GM21576 (cell line): ENCODE measurements at regions not wholly inside any gene's neighbourhood (a gene's known extent, or its start where the extent isn't known, plus 50 kb on each side); places are given as distances from the start of the nearest gene placed in this dataset.

Experiments
- ATAC-seq: cut with Tn5 transposase; IDR thresholded peaks from one replicate; pipeline ENCODE4 v1.9.1; 2021; ENCODE audit warnings: mild to moderate bottlenecking, moderate library complexity; ENCODE audit not compliant: unreplicated experiment

DNA sequence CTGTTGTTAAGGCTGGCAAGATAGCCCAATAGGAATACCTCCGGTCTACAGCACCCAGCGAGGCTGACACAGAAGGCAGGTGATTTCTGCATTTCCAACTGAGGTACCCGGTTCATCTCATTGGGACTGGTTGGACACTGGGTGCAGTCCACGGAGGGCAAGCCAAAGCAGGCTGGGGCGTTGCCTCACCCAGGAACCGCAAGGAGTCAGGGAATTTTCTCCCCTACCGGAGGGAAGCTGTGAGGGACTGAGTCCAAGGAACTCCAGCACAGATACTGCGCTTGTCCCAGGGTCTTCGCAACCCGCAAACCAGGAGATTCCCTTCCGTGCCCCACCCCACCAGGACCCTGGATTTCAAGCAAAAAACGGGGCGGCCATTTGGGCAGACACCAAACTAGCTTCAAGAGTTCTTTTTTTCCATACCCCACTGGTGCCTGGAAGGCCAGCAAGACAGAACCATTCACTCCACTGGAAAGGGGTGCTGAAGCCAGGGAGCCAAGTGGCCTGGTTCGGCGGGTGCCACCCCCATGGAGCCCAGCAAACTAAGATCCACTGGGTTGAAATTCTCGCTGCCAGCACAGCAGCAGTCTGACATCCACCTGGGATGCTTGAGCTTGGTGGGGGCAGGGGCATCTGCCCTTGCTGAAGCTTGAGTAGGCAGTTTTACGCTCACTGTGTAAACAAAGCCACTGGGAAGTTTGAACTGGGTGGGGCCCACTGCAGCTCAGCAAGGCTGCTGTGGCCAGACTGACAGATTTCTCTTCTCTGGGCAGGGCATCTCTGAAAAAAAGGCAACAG is 647.2 kb downstream of the BNC2 start:
- ATAC-seq, result no peak

DNA sequence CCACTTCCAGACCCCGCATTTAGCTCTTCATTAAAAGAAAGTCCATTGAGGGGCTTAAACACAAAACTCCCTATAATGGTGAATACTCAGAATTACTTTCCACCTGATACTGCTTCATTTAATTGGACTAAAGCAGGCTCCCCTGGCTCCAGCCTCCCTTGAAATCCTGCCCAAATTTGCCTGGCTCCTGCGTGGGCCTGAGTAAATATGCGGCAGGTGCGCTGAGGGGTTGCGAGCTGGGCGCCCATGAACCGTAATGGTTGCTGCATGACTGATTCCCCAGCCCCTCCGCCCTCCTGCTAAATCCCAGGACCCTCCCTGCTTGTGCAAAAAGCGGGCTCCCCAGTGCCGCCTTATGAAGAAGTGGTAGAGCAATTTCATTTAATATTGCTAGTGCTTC is 639.7 kb downstream of the BNC2 start:
- no peak for ATAC-seq

DNA sequence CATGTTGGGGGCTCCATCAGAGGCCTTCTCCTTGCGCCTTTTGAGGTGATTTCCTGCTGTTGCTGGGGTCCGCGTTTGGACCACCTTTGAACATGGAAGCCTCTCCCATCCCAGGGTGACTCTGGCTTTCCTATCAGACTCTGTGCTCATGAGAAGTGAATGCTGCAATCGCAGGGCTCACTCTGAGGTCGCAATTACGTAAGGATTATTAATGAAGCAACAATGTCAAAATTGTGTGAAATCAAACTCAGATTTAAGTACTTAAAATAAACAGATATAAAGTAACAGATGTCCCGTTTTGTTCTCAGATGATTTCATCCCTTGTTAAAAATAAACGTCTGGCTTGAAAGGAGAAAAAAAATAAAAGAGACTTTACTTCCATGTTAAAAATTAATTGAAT is 634.2 kb downstream of the BNC2 start:
- no peak for ATAC-seq

DNA sequence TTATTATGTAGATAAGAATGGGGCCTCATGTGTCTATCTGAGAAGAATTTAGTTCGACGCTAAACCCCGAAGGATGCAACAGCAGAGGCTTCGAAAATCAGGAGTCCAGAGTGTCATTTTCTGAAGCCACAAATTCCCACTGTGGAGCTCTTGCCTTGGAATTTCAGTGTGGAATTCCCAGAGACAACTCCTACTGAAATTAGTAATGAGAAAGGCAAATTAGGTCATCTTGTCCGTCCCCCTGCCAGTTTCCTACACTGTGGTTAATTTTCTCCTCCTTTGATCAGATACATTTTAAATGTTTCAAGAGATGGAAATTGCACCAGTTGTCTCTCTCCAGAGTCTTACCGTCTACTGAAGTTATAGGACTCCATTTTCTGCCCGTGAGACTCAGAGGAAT is 633.6 kb downstream of the BNC2 start:
- ATAC-seq, result no peak

DNA sequence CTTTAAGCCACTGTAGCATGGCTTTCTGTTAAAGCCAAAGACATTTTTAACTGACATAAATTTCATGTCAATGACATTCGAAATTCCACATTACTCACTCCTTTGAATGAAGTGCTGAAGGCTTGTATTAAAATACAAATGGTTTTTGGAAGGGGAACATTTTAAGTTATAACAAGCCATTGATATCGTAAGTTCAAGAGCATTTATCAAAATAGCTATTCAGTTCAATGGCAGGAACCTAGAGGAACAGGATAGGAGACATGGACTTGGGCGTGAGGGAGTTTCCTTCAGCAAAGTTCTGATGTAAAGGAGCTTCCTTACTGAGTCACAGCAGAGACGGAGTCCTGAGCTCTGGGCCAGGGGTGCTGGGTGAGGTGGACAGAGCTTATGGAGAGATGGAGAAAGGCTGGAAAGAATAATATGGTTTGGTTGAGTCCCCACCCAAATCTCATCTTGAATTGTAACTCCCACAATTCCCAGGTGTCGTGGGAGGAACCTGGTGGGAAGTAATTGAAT is 631.8 kb downstream of the BNC2 start:
- no peak for ATAC-seq

DNA sequence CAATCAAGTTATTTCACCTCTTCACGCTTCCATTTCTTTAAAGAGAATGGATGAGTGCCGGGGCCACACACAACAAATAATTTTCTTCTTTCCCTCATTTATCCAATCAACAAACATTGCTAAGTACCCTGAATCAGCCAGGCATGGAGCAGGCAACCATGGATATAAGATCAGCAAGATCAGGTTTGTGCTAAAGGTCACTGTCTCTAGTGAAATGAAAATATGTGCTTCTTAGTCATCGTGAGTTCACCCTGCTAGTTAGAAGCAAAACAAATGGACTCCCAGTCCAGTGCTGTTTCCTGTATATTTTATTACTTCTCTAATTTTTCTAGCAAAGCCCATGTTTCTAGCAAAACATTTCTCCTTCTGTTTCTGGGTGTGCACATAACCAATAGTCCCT is 629.2 kb downstream of the BNC2 start:
- no peak for ATAC-seq

DNA sequence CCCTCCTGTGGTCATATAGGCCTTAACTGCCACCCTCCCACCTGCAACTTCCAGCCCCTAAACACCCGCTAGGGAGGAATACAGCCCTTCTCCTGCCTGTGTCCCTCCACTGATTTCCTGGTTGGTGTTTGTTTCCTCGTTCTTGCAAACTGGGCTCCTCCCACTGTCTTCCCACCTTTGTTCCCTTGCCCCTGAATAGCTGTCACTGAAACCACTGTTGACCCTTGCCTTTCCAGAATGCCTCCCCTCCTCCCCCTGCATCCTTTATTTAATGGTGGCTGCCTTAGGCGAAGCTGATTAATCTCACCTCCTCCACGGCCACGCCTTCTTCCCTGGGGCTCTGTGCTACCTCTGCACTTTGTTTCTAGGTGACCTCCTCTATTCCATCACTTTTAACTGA is 626.7 kb downstream of the BNC2 start:
- ATAC-seq, result no peak

DNA sequence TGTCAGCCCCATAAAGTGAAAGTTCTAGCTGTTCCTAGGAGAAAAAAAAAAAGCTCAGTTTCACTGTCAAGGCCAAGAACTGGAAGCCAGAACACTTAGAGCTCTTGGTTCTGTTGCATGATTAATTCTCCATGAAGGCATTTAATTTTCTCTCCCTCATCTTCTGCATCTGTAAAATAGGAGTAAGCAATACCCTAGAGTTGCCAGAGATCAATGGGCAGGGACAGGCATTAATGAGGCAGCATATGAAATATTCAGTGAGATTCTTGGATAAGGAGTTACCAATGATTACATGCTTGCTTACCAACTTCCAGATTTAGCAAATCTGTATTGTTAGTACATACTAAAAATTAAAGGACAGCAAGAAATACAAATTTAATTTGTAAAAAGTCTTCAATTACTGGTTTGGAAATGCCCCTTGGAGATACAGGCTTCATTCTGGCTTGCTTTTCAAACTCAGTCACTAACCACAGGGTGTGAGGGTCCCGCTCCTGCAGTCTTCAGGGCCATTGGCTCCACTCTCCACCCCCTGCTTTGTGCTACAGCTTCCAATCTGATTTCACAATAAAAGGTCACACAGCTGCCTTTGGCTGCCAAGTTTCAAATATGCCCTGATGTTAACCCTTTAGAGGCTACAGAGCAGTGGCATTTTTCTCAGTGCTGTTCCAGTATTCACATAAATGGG is 624.6 kb downstream of the BNC2 start:
- no peak for ATAC-seq

DNA sequence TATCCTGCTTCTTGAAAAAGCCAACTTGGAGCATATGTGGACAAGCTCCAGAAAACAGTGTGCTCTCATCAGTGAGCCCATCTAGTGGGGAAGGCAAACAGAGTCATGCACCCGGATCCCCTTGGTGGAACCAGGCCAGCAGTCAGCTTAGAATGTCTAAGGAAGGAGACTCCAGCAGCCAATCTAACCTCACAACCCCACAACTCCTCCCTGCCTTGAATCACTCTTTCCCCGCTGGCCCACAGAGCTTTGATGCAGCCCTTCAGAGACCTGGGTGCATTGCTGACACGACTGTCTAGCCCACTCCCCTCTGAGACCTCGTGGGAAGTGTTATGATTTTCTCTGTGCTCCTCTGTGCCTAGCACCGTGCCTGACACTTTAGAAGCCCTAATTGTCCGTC is 623.7 kb downstream of the BNC2 start:
- no peak for ATAC-seq

DNA sequence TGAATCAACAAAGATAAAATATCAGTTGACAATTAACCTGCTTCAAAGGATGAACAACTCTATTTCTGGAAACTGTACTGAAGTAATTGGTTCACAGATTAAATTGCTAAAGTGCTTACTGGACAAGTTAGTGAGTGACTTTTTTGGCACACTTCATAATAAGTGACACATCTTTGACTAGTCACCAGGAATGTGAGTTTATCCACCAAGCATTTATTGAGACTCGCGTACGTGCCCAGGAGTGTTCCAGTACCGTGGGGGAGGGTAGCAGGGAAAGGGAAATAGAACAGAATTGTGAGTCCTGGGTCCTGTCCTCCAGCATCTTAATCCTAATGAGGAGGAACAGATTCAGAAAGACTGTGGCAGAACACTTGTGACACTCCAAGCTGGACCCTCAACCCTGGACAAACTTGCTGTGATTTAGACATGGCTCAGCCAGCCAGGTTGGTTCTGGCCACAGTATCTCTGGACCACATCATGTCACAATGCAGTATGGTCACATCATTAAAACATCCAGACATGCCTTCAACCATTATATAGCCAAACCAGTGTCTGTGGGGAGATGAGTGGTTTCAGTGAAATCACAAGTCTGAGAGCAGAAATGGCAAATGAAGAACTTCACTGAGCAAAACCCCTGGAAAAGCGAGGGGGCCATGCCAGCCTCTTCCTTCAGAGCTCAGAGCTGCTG is 623.1 kb downstream of the BNC2 start:
- ATAC-seq, result no peak

DNA sequence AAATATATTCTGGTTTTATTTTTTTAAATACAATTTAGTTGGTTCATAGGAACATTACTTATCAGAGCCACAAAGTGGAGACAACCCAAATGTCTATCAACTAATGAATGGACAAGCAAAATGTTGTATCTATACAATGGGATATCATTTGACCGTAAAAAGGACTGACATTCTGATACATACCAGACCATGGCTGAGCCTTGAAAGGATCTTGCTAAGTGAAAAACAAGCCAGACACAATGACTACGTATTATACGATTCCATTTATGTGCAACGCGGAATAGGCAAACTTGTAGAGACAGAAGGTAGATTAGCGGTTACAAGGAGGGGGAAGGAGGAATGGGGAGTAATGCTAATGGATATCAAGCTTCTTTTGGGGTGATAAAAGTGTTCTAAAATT is 621.6 kb downstream of the BNC2 start:
- no peak for ATAC-seq

DNA sequence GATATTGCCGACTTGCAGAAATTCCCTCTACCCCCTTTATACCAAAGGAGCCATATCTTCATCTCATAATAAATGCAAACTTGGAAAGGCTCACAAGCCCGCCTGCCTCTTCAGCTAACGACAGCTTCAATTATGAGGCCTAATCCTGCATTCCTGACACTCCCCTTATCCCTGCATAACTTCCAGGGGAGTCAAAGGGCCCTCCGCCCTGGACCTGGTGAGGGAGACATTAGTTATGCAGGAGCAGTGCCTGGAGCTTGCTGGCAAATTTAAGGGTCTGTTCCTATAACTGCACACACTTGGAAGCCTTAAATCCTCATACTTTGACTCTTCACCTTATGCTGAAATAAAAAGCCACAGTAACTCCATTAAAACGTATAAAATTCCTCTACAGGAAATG is 617.9 kb downstream of the BNC2 start:
- ATAC-seq, result no peak

DNA sequence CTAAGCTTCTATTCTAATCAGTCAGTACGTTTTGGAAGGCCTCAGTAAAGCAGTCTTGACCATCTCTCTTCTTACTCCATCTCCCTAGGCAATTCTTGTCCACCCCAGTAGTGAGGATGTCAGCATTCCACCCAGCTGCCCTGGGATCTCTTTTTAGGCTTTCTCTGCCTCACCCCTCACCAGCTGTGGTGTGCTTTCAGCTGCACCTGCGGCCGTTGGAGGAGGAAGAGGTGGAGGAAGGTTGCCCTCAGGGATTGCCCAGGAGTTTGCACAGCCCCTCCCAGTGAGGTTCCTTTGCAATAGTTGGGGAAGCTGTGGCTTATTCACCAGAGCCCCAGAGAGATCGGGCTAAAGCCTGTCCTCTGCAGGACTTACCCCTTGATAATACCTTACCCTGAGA is 615.8 kb downstream of the BNC2 start:
- ATAC-seq, result no peak

DNA sequence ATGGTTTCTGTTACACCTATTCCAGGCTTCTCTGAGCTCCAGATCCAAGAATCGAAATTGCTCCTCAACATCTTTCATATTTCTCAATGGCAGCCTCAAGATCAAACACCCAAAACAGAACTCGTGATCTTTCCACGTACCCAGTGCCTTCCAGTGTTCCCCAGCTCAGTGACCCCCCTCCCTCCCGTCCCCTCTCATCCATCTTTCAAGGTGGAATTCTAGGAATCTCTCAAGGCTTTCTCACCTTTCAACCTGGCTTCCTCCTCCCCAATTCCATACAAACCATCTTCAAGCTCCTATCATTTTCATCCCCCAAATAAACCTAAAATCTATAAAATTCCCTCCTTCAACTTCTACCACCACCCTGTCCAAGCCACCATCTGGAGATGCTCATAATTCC is 615.3 kb downstream of the BNC2 start:
- no peak for ATAC-seq

DNA sequence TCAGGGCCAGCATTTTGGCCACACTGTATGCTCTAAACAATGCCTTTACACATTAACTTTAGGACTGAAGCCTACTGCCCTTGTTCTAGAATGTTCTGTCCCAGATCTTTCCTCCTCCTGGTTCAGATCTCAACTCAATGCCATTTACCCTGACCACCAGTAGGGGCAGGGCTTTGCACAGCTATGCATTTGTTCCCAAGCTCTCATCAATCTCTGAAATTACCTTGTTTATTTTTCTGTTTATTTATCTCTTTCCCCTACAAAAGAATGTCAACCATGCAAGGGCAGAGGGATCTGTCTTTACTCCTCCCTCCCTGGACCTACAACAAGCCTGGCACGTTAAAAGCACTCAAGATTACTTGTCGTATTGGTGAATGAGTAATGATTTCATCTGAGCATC is 612.9 kb downstream of the BNC2 start:
- ATAC-seq, result no peak

DNA sequence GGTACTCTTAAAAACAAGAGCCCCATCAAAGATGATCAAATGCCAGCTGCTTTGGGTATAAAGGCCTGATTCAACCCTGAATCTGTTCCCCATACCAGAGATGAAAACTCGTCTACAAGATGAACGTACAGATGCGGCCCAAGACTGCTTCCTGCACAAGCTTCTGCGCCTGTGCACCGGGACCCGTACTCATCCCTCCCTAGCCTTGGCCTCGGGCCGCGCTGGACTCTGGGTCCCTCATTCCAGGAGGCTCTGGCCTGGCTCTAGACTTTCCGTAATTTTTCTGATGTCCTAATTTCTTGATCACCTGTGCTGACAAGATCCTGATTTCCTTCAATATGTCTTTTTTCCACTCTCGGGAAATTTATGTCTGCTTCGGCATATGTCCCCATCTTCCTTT is 612.3 kb downstream of the BNC2 start:
- no peak for ATAC-seq

DNA sequence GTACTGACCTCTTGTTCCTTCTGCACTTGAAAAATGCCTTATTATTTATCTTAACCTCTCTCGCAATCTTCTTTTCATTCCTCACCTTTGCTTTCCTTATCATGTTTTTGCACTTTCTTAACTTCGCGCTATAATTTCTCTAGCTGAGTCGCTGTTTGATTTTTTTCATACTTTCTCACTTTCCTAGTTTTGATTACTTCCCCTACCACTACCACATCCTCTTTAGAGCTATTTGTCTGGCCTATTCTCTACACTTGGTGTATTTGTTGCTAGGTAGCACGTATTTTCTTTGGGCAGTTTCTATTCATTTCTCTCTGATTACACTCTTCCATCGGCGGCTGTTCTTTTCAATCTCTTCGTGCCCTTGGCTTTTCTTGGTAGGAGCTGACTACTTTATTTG is 611.8 kb downstream of the BNC2 start:
- no peak for ATAC-seq

DNA sequence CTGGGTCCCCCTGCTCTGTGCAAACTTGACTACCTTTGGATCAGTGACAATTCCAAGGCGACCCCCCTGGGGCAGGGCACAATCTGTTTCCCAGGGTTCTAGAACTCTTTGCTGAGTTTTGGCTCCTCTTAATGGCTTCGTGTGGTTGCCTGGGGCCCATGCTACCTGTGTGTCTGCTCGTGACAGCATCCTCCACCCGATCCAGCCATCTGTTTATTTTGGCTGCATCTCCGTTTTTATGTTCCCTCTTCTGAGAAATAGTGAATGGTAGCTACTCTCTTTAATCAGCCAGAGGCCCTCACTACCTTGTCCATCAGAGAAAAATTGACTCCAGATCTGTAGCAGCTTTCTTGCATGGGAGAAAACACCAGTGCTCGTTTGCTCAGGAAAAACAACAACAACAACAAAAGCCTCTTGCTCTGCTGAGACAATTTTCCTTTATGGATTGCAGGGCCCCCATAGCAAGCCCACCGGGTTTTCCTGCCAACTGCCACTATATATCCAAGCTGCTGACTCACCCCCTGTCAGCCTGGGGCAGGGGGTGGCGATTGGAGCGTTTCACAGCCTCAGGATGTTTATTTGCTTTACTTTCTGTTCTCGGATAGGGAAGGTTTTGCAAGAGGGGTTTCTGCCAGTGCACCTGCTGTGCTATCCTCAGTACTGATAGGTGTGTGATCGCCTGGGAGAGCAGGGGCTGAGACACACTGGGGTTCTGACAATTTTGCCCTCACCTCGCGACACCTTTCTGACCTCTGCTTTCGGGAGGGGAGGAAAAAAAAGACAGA is 607.8 kb downstream of the BNC2 start:
- no peak for ATAC-seq

DNA sequence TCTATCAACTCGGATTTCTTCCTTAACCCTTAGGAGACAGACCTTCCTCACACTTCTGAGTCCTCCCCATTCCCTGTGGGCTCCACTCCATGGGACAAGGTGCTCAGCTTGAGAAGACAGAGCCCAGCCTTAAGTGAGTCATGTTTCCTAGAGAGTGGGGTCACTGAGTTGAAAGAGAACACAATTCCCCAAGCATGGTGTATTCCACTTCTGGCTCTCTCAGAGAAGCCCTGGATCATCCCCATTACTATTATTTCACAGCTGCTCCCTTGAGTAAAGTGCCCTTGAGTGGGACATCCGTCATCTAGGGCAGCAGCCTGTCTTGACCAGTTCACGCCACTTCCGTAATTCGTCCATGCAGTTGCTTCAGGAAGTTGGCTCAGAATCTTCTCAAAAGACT is 604.8 kb downstream of the BNC2 start:
- no peak for ATAC-seq

DNA sequence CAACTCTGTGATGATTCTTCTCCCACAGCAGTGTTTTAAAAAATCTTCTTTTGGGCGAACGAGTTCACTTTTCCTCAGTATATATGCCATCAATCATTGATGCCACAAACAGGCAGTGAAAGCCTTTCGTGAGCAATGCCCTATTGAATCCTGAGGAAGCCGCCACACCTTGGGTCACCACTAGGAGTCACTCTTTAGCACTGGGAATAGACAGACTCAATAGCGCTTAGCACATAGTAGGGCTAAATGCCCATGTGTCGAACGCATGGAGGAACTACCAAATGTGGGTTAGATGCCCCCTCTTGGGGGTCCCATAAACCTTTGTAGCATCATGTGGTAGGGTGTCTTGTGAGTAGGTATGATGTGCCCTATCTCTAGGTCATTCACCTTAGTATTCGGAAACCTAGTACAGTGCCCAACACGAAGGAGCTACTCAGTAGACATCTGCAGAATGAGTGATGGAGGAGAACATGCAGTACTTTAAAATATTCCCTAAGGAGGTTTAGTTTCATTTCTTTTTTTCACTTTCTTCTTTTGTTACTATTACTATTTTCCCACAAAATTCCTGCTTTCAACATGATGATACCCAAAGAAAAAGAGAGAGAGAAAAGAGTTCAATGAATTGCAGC is 603.7 kb downstream of the BNC2 start:
- no peak for ATAC-seq
